Right renal pelvis (tissue), 4 donors: ENCODE measurements at regions not wholly inside any gene's neighbourhood (a gene's known extent, or its start where the extent isn't known, plus 50 kb on each side); places are given as distances from the start of the nearest gene placed in this dataset.
A peak's percentile ranks its signal among the peaks of the same experiment; 100 is the strongest.
"Not testable (repeated sequence)": the region's sequence is repeated elsewhere in the genome, so short reads cannot be mapped to it uniquely, and the experiment has no call there.

Experiments
- DNase-seq, 4 donors: peaks; one replicate each; pipeline ENCODE4 v3.0.0-alpha.2; 2013; ENCODE audit warnings: low read depth in 4 of 4, low spot score in 3 of 4, missing footprints in 1 of 4

DNA sequence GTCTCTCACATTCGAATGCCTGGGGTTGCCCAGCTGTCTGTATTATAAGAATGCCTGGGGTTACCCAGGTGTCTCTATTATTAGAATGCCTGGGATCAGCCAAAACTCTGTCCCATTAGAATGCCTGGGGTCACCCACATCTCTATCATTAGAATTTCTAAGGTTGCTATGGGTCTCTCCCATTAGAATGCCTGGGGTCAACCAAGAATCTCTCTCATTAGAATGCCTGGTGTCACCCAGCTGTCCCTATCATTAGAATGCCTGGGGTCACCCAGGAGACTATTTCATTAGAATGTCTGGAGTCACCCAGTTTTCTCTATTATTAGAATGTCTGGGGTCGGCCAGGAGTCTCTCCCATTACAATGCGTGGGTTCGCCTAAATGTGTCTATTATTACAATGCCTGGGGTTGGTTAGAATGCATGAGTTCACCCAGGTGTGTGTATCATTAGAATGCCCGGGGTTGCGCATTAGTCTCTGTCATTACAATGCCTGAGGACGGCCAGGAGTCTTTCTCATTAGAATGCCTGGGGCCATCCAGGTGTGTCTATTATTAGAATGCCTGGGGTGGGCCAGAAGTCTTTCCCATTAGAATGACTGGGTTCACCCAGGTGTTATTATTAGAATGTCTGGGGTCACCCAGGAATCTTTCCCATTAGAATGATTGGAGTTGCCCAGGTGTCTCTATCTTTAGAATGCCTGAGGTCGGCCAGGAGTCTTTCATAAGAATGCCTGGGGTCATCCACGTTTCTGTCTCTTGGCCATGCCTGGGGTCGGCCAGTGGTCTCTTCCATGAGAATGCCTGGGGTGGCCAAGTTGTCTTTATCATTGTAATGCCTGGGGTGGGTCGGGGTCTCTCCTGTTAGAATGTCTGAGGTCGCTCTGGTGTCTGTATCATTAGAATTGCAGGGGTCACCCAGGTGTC lies 59.6 kb downstream of the RNF187 start:
- no peak for DNase-seq

DNA sequence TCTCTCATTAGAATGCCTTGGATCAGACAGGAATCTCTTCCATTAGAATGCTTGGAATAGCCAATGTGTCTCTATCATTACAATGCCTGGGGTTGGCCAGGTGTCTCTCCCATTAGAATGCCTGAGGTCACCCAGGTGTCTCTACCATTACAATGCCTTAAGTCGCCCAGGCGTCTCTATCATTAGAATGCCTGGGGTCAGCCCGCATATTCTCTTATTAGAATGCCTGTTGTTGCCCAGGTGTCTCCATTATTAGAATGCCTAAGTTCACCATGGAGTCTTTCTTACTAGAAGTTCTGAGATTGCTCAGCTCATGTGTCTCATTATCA lies 60.2 kb downstream of the RNF187 start:
- DNase-seq = no peak

DNA sequence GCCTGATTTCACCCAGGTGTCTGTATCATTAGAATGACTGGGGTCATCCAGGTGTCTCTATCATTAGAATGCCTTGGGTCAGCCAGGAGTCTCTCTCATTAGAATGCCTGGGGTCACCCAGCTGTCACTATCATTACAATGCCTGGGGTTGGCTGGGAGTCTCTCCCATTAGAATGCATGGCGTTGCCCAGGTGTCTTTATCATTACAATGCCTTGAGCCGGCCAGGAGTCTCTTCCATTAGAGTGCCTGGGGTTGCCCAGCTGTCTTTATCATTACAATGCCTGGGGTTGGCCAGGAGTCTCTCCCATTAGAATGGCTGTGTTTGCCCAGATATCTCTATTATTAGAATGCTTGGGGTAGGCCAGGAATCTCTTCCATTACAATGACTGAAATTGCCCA lies 61.6 kb downstream of the RNF187 start:
- no peak for DNase-seq

DNA sequence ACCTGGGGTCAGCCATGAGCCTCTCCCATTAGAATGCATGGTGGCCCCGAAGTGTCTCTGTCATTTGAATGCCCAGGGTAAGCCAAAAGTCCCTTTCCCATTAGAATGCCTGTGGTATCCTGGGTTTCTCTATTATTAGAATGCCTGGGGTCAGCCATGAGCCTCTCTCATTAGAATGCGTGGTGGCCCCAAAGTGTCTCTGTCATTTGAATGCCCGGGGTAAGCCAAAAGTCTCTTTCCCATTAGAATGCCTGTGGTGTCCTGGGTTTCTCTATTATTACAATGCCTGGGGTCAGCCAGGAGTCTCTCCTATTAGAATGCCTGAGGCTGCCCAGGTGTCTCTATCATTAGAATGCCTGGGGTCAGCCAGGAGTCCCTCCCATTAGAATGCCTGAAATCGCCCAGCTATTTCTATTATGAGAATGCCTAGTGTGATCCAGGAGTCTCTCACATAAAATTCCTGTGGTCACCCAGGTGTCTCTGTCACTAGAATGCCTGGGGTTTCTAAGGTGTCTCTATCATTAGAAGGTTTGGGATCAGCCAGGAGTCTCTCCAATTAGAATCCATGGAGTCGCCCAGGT lies 65.5 kb downstream of the RNF187 start:
- DNase-seq = no peak

DNA sequence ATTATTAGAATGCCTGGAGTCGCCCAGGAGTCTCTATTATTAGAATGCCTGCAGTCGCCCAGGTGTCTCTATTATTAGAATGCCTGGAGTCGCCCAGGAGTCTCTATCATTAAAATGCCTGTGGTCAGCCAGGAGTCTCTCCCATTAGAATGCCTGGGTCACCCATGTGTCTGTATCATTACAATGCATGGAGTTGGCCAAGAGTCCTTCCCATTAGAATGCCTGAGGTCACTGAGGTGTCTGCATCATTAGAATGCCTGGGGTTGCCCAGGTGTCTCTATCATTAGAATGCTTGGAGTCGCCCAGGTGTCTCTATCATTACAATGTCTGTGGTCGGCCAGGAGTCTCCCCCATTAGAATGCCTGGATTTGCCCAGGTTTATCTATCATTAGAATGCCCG lies 66.9 kb downstream of the RNF187 start:
- no peak for DNase-seq

DNA sequence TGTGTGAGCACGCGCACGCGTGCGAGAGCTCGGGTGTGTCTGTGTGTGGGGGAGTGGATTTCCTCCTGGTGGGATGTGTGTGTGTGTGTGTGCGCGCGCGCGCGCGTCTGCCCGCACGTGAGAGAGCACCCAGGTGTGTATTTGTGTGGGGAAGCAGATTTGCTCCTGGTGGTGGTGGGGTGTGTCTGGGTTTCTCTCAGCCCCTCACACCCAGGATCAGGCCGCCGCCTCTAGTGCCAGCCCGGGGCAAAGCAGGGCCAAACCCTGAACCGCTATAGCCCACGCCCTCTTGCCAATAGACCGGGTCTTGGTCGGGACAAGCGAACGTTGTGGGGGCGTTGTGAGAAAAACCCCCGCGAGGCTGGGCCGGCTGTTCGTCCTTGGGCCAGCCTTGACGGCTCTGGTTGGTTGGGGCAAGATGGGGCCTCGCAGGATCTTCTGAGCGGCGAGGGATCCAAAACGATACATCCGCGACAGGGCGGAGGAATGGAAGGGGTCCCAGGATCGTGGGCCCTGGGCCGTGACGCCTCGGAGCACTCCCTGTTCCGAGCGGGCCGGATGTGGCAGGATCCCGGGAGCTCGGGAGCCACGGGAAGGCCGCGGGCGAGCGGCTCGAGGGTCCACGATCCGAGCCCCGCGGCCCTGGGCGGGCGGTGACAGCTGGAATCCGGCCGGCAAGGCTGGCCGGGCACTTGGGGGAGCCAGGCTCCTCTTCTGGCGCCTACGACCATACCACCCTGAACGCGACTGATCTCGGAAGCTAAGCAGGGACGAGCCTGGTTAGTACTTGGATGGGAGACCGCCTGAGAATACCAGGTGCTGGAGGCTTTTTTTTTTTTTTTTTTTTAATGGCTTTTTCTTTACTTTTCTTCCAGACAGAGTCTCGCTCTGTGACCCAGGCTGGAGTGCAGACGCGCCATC lies 68.2 kb downstream of the RNF187 start:
- DNase-seq = peak in 1 of 4 donors; percentile 4

DNA sequence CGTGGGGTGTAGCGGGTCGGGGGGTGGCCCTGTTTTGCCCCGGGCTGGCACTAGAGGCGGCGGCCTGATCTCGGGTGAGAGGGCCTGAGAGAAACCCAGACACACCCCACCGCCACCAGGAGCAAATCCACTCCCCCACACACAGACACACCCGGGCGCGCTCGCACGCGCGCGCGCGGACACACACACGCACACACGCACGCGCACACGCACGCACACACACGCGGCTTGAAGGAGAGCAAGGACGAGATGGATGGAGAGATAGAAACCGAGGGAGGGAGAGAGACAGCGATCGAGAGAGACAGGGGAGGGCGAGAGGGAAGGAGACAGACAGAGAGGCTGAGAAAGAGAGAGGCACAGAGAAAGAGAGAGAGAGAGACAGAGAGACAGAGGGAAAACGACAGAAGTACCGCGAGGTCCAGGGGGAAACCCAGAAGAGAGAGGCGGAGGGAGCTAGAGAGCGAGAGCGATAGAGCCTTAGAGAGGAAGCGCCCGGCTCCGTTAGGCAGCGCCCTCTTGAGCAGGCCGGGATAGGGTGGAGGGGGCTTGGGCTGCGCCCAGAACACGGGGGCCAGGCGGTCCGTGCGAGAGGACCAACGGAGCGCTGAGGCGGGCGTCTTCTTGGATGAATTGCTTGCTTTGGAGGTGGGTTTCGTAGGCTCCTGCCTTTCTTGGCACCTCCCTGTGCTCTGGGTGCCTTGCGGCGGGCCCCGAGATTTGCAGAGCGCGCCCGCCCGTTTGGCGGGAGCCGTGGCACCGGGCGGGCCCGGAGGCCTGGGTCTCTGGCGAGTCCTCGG lies 69.7 kb downstream of the RNF187 start:
- DNase-seq = not testable (repeated sequence)
